Fibroblast of lung (primary cell): ENCODE measurements at regions not wholly inside any gene's neighbourhood (a gene's known extent, or its start where the extent isn't known, plus 50 kb on each side); places are given as distances from the start of the nearest gene placed in this dataset.

Experiments
- DNase-seq, 2 donors: peaks; one replicate each; pipeline versions ENCODE4 v3.0.0 to v3.0.0-alpha.2; 2010; ENCODE audit warnings: low read depth in 2 of 2
- H2AFZ ChIP-seq: 2 replicates; pipeline ENCODE4 v1.5.1; 2012; ENCODE audit warnings: low read length, control low read depth, inconsistent platforms
- H3K27ac ChIP-seq: 2 replicates; pipeline ENCODE4 v1.5.1; 2011; ENCODE audit warnings: low read length, control low read depth; ENCODE audit not compliant: insufficient read depth
- H3K27me3 ChIP-seq: 2 replicates; pipeline ENCODE4 v1.5.1; 2011; ENCODE audit warnings: mild to moderate bottlenecking, low read length; ENCODE audit not compliant: control insufficient read depth, insufficient read depth
- H3K36me3 ChIP-seq: 2 replicates; pipeline ENCODE4 v1.5.1; 2011; ENCODE audit warnings: low read length; ENCODE audit not compliant: control insufficient read depth, insufficient read depth
- H3K4me1 ChIP-seq: 2 replicates; pipeline ENCODE4 v1.5.1; 2011; ENCODE audit warnings: low read length; ENCODE audit not compliant: control insufficient read depth, insufficient read depth; ENCODE audit errors: extremely low read depth
- H3K4me2 ChIP-seq: 2 replicates; pipeline ENCODE4 v1.5.1; 2011; ENCODE audit warnings: low read length, control low read depth; ENCODE audit not compliant: insufficient read depth; ENCODE audit errors: extremely low read depth
- H3K4me3 ChIP-seq, 4 experiments: fragments of 200-600 bp in 1 of 4; sonication (generic) in 1 of 4; replicated peaks in 1 of 4; 2 replicates each; pipeline ENCODE4 v1.5.1; 2011 to 2016; ENCODE audit warnings: low read length in 4 of 4, low read depth in 3 of 4, mild to moderate bottlenecking in 3 of 4, control low read depth in 2 of 4, inconsistent platforms in 1 of 4, mixed read lengths in 1 of 4; ENCODE audit not compliant: insufficient read depth in 1 of 4; ENCODE audit errors: control extremely low read depth in 1 of 4
- H3K79me2 ChIP-seq: 2 replicates; pipeline ENCODE4 v1.5.1; 2012; ENCODE audit warnings: mild to moderate bottlenecking, low read length, inconsistent platforms; ENCODE audit not compliant: control insufficient read depth, insufficient read depth
- H3K9ac ChIP-seq: 2 replicates; pipeline ENCODE4 v1.5.1; 2011; ENCODE audit warnings: mild to moderate bottlenecking, low read length, control low read depth; ENCODE audit not compliant: insufficient read depth
- H3K9me3 ChIP-seq: 2 replicates; pipeline ENCODE4 v1.5.1; 2012; ENCODE audit warnings: low read depth, low read length; ENCODE audit not compliant: control insufficient read depth, insufficient read depth
- H4K20me1 ChIP-seq: 2 replicates; pipeline ENCODE4 v1.5.1; 2011; ENCODE audit warnings: low read length; ENCODE audit not compliant: control insufficient read depth, insufficient read depth; ENCODE audit errors: extremely low read depth
- EZH2 ChIP-seq: IDR thresholded peaks from 2 replicates; pipeline ENCODE4 v1.5.1; 2012; ENCODE audit warnings: low read length, control low read depth, mild to moderate bottlenecking; ENCODE audit errors: missing control alignments
- TF ChIP-seq, protein P1 (sequence below), 2 donors: IDR thresholded peaks in 1 of 2; conservative IDR thresholded peaks in 1 of 2; 1 replicate in 1 of 2; 2 replicates in 1 of 2; pipeline ENCODE4 v1.5.1; 2011 to 2012; ENCODE audit warnings: low read length in 2 of 2, control low read depth in 1 of 2, inconsistent platforms in 1 of 2, low read depth in 1 of 2, mild to moderate bottlenecking in 1 of 2

DNA sequence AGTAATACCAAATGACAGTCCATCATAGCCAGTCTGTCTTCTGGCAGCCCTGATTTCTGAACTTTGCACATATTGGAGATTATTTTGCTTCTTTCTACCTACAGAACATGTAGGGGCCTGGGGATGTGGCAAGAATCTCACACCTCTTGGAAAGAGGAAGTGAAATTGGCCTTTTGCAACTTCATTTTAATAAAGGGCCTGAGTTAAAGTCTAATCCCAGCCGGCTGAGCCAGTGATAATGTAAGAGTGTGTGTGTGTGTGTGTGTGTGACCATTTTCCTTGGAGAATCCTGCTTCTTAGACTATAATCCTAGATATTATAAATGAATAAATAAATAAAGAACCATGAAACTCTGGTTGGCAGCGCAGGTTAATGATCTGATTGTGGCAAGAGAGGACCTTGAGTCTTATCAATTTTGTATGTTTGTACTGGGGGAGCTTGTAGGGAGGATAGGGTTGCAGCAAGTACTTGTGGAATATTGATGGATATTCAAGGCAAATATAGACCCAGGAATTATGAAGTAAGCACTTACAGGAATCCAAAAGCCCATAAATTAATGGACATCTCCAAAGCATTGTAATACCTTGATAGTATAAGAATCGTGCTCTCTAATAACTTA is 233.2 kb upstream of the AMIGO2 start:
- no peaks in the 10 kb centered on the region for H4K20me1 ChIP-seq
- no peaks in the 10 kb centered on the region for H3K4me1 ChIP-seq
- DNase-seq: no peak
- TF ChIP-seq EZH2: no peak
- TF ChIP-seq, protein P1, sequence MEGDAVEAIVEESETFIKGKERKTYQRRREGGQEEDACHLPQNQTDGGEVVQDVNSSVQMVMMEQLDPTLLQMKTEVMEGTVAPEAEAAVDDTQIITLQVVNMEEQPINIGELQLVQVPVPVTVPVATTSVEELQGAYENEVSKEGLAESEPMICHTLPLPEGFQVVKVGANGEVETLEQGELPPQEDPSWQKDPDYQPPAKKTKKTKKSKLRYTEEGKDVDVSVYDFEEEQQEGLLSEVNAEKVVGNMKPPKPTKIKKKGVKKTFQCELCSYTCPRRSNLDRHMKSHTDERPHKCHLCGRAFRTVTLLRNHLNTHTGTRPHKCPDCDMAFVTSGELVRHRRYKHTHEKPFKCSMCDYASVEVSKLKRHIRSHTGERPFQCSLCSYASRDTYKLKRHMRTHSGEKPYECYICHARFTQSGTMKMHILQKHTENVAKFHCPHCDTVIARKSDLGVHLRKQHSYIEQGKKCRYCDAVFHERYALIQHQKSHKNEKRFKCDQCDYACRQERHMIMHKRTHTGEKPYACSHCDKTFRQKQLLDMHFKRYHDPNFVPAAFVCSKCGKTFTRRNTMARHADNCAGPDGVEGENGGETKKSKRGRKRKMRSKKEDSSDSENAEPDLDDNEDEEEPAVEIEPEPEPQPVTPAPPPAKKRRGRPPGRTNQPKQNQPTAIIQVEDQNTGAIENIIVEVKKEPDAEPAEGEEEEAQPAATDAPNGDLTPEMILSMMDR (conservative IDR thresholded peaks at IDR 0.05 in 1 of 2, IDR thresholded peaks at IDR 0.05 in 1 of 2; ENCODE audit: low read depth in 1 of 2, low read length in 2 of 2): no peak
- H3K4me2 ChIP-seq: no peak overlapping the region
- no peaks in the 10 kb centered on the region for H3K9me3 ChIP-seq
- no peaks in the 10 kb centered on the region for H3K79me2 ChIP-seq
- no peak overlapping the region for H3K9ac ChIP-seq
- no peak overlapping the region for H2AFZ ChIP-seq
- no peak overlapping the region for H3K4me3 ChIP-seq
- no peaks in the 10 kb centered on the region for H3K27me3 ChIP-seq
- no peaks in the 10 kb centered on the region for H3K36me3 ChIP-seq
- H3K27ac ChIP-seq: no peak overlapping the region

DNA sequence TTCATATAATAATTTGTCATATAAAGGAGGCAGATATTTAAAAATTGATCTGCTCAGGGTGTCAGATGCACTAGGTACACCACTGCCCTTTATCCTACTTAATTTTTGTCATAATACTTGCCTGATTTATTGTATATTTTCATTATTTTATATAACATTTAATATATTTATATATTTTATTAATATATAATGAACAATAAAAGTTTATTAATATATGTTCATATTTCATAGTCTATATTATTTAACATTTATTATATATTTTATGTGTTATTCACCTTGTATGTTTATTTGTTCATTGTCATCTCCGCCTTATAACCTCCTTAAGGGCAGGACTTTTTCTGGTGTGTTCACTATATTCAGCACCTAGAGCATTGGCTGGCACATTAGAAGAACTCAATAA is 232.4 kb upstream of the AMIGO2 start:
- Histone ChIP-seq H3K27ac (no peak overlapping the region), H3K36me3 (no peaks in the 10 kb centered on the region), H3K79me2 (no peaks in the 10 kb centered on the region), H3K4me1 (no peaks in the 10 kb centered on the region), H3K4me3 (no peak overlapping the region), H3K9ac (no peak overlapping the region), H2AFZ (no peak overlapping the region), H4K20me1 (no peaks in the 10 kb centered on the region), H3K27me3 (no peaks in the 10 kb centered on the region), H3K9me3 (no peaks in the 10 kb centered on the region), H3K4me2 (no peak overlapping the region)
- TF ChIP-seq, protein P1 (conservative IDR thresholded peaks at IDR 0.05 in 1 of 2, IDR thresholded peaks at IDR 0.05 in 1 of 2; ENCODE audit: low read depth in 1 of 2, low read length in 2 of 2): no peak
- no peak for TF ChIP-seq EZH2
- DNase-seq: no peak

DNA sequence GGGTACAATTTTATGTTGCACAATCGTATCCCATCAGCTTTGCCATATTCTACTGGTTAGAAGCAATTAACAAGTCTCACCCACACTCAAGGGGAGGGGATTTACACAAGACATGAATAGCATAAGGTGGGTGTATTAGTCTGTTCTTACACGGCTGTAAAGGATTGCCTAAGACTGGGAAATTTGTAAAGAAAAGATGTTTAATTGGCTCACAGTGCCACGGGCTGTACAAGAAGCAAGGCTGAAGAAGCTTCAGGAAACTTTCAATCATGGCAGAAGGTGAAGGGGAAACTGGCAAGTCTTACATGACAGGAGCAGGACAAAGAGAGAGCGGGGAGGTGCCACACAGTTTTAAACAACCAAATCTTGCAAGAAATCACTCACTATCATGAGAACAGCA is 231.8 kb upstream of the AMIGO2 start:
- H3K36me3 ChIP-seq: no peaks in the 10 kb centered on the region
- H3K4me2 ChIP-seq: no peak overlapping the region
- TF ChIP-seq, protein P1 (conservative IDR thresholded peaks at IDR 0.05 in 1 of 2, IDR thresholded peaks at IDR 0.05 in 1 of 2; ENCODE audit: low read depth in 1 of 2, low read length in 2 of 2): no peak
- no peak for TF ChIP-seq EZH2
- no peaks in the 10 kb centered on the region for H3K27me3 ChIP-seq
- H4K20me1 ChIP-seq: no peaks in the 10 kb centered on the region
- DNase-seq: no peak
- H3K27ac ChIP-seq: no peak overlapping the region
- H3K9me3 ChIP-seq: no peaks in the 10 kb centered on the region
- H3K9ac ChIP-seq: no peak overlapping the region
- H2AFZ ChIP-seq: no peak overlapping the region
- no peaks in the 10 kb centered on the region for H3K79me2 ChIP-seq
- no peak overlapping the region for H3K4me3 ChIP-seq
- H3K4me1 ChIP-seq: no peaks in the 10 kb centered on the region
